ENCODE measurements at regions not wholly inside any gene's neighbourhood (a gene's known extent, or its start where the extent isn't known, plus 50 kb on each side); places are given as distances from the start of the nearest gene placed in this dataset.

- ATAC-seq = no peak
- Histone ChIP-seq H3K27ac (no peak overlapping the region), H3K9me3 (no peaks in the 10 kb centered on the region), H3K36me3 (ENCODE audit: insufficient read depth in 1 of 2, low read depth in 1 of 2) (no peaks in the 10 kb centered on the region), H3K27me3 (ENCODE audit: insufficient read depth in 3 of 3, low read length in 2 of 3) (peaks cover 0 to 8% (median 0%) of the 10 kb centered on the region in 3 donors), H3K4me3 (no peak overlapping the region), H3K4me1 (no peaks in the 10 kb centered on the region)
- no peak for DNase-seq
- intact Hi-C loops (cut with DNase I) = no loop called here
- WGBS, 3 donors = 70 to 77% (median 74%) methylated on average over 7 of the region's 7 CpGs
- TF ChIP-seq CTCF (IDR thresholded peaks at IDR 0.05) = no peak
These were observed 211.2 kb downstream of the SMAD2 start for GRCh38 chr18:47719096-47719780.

- Histone ChIP-seq H3K4me3 (no peak overlapping the region), H3K4me1 (no peaks in the 10 kb centered on the region), H3K27me3 (ENCODE audit: insufficient read depth in 3 of 3, low read length in 2 of 3) (peaks cover 0 to 5% (median 0%) of the 10 kb centered on the region in 3 donors), H3K9me3 (no peaks in the 10 kb centered on the region), H3K27ac (no peak overlapping the region), H3K36me3 (ENCODE audit: insufficient read depth in 1 of 2, low read depth in 1 of 2) (no peaks in the 10 kb centered on the region)
- intact Hi-C loops (cut with DNase I) = no loop called here
- no peak for TF ChIP-seq CTCF (IDR thresholded peaks at IDR 0.05)
- ATAC-seq (no peak), DNase-seq (no peak)
- WGBS, 3 donors = 70 to 73% (median 72%) methylated on average over 1 of the region's 1 CpG
These were observed 211.8 kb downstream of the SMAD2 start for GRCh38 chr18:47718646-47719045.

DNA sequence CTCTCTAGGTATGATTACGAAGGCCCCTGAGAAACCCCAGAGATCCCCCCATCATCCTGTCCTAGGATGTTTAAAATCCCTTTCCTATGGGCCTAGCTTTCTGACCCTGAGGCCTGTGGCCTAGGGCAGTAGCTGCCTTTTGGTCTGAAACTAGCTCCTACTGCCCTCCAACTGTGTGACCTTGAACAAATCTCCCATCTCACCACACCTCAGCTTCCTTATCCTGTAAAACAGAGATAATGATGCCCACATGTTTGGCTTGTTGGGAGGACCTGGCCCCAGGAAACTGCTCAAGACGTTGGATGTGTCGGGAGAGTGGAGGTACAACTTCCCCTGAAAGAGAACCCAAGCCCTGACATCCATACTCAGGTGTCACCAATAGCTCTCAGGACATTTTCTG is 213.2 kb downstream of the SMAD2 start:
- no peak for ATAC-seq
- intact Hi-C loops (cut with DNase I) = no loop called here
- WGBS, 3 donors = 64 to 78% (median 67%) methylated on average over 3 of the region's 3 CpGs

GRCh38 chr18:47716632-47717185 is 213.8 kb downstream of the SMAD2 start:
- DNase-seq (no peak), ATAC-seq (no peak)
- H3K4me1 ChIP-seq = no peaks in the 10 kb centered on the region
- peaks cover 0 to 9% (median 0%) of the 10 kb centered on the region in 3 donors for H3K27me3 ChIP-seq (ENCODE audit: insufficient read depth in 3 of 3, low read length in 2 of 3)
- intact Hi-C loops (cut with DNase I) = no loop called here
- no peaks in the 10 kb centered on the region for H3K9me3 ChIP-seq
- 15 to 21% (median 18%) methylated on average over 6 of the region's 6 CpGs for WGBS, 3 donors
- H3K4me3 ChIP-seq = no peak overlapping the region
- H3K36me3 ChIP-seq (ENCODE audit: insufficient read depth in 1 of 2, low read depth in 1 of 2) = no peaks in the 10 kb centered on the region
- no peak overlapping the region for H3K27ac ChIP-seq
- no peak for TF ChIP-seq CTCF (IDR thresholded peaks at IDR 0.05)

More for the DNA sequence above, 213.2 kb downstream of the SMAD2 start:
- TF ChIP-seq CTCF (IDR thresholded peaks at IDR 0.05) = no peak
- Histone ChIP-seq H3K9me3 (no peaks in the 10 kb centered on the region), H3K27ac (no peak overlapping the region), H3K36me3 (ENCODE audit: insufficient read depth in 1 of 2, low read depth in 1 of 2) (no peaks in the 10 kb centered on the region), H3K4me3 (no peak overlapping the region), H3K4me1 (no peaks in the 10 kb centered on the region), H3K27me3 (ENCODE audit: insufficient read depth in 3 of 3, low read length in 2 of 3) (peaks cover 0 to 3% (median 0%) of the 10 kb centered on the region in 3 donors)
- DNase-seq = no peak

All from psoas muscle (tissue), 7 donors.